GM12878 (cell line): ENCODE measurements at regions not wholly inside any gene's neighbourhood (a gene's known extent, or its start where the extent isn't known, plus 50 kb on each side); places are given as distances from the start of the nearest gene placed in this dataset.

Experiments used
- ATAC-seq: fragments of 200-7000 bp; cut with Tn5 transposase; 3 replicates; pipeline ENCODE4 v1.9.1; 2020; ENCODE audit warnings: mild to moderate bottlenecking, moderate library complexity
- BruUV-seq: library from RNA; stranded (reverse); fragments of 400-500 nt; replicated peaks from 2 replicates; lab custom pipeline; 2021; lab: Mats Ljungman, UMichigan
- CTCF ChIA-PET: fragments of 300-600 bp; sonication (Branson Sonifier 250); formaldehyde crosslinking; extraction: SDS; loops from one replicate; lab custom pipeline; 2021; ENCODE audit warnings: inconsistent platforms; lab: Yijun Ruan, JAX
- POLR2A ChIA-PET: fragments of 350-600 bp; formaldehyde crosslinking; extraction: SDS; loops from one replicate; lab custom pipeline; 2021; ENCODE audit warnings: inconsistent platforms; lab: Charles Lee
- RAD21 ChIA-PET: fragments of 300-600 bp; sonication (Branson Sonifier 250); formaldehyde crosslinking; loops from one replicate; lab custom pipeline; 2023; ENCODE audit warnings: antibody characterized with exemption; ENCODE audit not compliant: unreplicated experiment; lab: Charles Lee
- SMC1A ChIA-PET: fragments of 300-600 bp; sonication (Branson Sonifier 250); formaldehyde crosslinking; loops from one replicate; lab custom pipeline; 2023; ENCODE audit not compliant: unreplicated experiment, uncharacterized antibody; lab: Charles Lee
- DNase-seq: peaks from one replicate; pipeline ENCODE4 v3.0.0-alpha.2; 2011; ENCODE audit warnings: low read depth, low spot score
- FAIRE-seq: peaks from 3 replicates; lab custom pipeline; 2011; peaks lifted over from hg19 to GRCh38; lab: Jason Lieb, UNC
- H2AFZ ChIP-seq: 2 replicates; pipeline ENCODE4 v1.6.0; 2011; ENCODE audit warnings: low read depth, low read length, control low read depth; ENCODE audit not compliant: control insufficient read depth
- H3K27ac ChIP-seq: 2 replicates; pipeline ENCODE4 v1.5.1; 2011; ENCODE audit warnings: control low read depth; ENCODE audit not compliant: control insufficient read depth, insufficient read depth
- H3K27me3 ChIP-seq, 2 experiments: replicated peaks in 1 of 2; 2 replicates each; pipeline versions ENCODE4 v1.6.0 to v1.6.1; 2011; ENCODE audit warnings: low read length in 1 of 2; ENCODE audit not compliant: control insufficient read depth in 2 of 2, insufficient read depth in 2 of 2
- H3K36me3 ChIP-seq, 2 experiments: 2 replicates each; pipeline ENCODE4 v1.5.1; 2011; ENCODE audit warnings: low read length in 1 of 2; ENCODE audit not compliant: control insufficient read depth in 2 of 2, insufficient read depth in 2 of 2
- H3K4me1 ChIP-seq: 2 replicates; pipeline ENCODE4 v1.6.1; 2011; ENCODE audit warnings: mild to moderate bottlenecking, low read length, moderate library complexity, mixed read lengths; ENCODE audit not compliant: control insufficient read depth, insufficient read depth
- H3K4me2 ChIP-seq: 2 replicates; pipeline ENCODE4 v1.6.0; 2011; ENCODE audit warnings: control low read depth; ENCODE audit not compliant: control insufficient read depth, insufficient read depth
- H3K4me3 ChIP-seq: fragments of 200-600 bp; sonication (generic); 2 replicates; pipeline ENCODE4 v1.5.1; 2016
- H3K79me2 ChIP-seq: 2 replicates; pipeline ENCODE4 v1.6.0; 2011; ENCODE audit warnings: low read length; ENCODE audit not compliant: control insufficient read depth, insufficient read depth
- H3K9ac ChIP-seq: 2 replicates; pipeline ENCODE4 v1.8.0; 2011; ENCODE audit warnings: low read length, control low read depth, mixed read lengths; ENCODE audit not compliant: control insufficient read depth, insufficient read depth
- H3K9me3 ChIP-seq: replicated peaks from 3 replicates; pipeline ENCODE4 v1.5.1; 2011; ENCODE audit warnings: mild to moderate bottlenecking, low read length; ENCODE audit not compliant: control insufficient read depth, insufficient read depth
- H4K20me1 ChIP-seq: 2 replicates; pipeline ENCODE4 v1.6.0; 2011; ENCODE audit not compliant: control insufficient read depth, insufficient read depth
- ASH2L ChIP-seq: fragments of 300-600, 200-600 bp; sonication (generic); IDR thresholded peaks from 2 replicates; pipeline ENCODE4 v1.6.1; 2017; ENCODE audit warnings: low read depth, mild to moderate bottlenecking, borderline replicate concordance
- IKZF2 ChIP-seq, 2 experiments: fragments of 450-650 bp; IDR thresholded peaks; 2 replicates each; pipeline ENCODE4 v1.6.1; 2017; ENCODE audit warnings: mild to moderate bottlenecking in 2 of 2, moderate library complexity in 2 of 2
- NBN ChIP-seq: fragments of 450-650 bp; IDR thresholded peaks from 2 replicates; pipeline ENCODE4 v1.6.1; 2016
- NR2F1 ChIP-seq: fragments of 450-650 bp; conservative IDR thresholded peaks from 2 replicates; pipeline ENCODE4 v1.6.1; 2017; ENCODE audit warnings: mild to moderate bottlenecking
- SMAD5 ChIP-seq: IDR thresholded peaks from 2 replicates; pipeline ENCODE4 v1.6.1; 2016; ENCODE audit warnings: antibody characterized with exemption, low read depth
- SUPT20H ChIP-seq: IDR thresholded peaks from 2 replicates; pipeline ENCODE4 v1.6.1; 2011; ENCODE audit warnings: low read depth, mild to moderate bottlenecking, low read length, moderate library complexity, borderline replicate concordance; ENCODE audit not compliant: control insufficient read depth
- WRNIP1 ChIP-seq: IDR thresholded peaks from 2 replicates; pipeline ENCODE4 v1.6.1; 2011; ENCODE audit warnings: low read depth, low read length, improper control_type of control experiment, borderline replicate concordance
- ZNF384 ChIP-seq: IDR thresholded peaks from 2 replicates; pipeline ENCODE4 v1.6.1; 2012; ENCODE audit warnings: low read depth, mild to moderate bottlenecking, low read length, improper control_type of control experiment, borderline replicate concordance
- WGBS: methylation state at CpG from one replicate; pipeline ENCODE4 v1.1.6; 2016; ENCODE audit warnings: low lambda C conversion rate; ENCODE audit not compliant: insufficient replicate concordance, insufficient coverage; ENCODE audit errors: missing lambda C conversion rate; 5-methylcytosine and 5-hydroxymethylcytosine counted together
- in situ Hi-C: fragments of 300-500 bp; cut with MboI; formaldehyde crosslinking; loops from 9 replicates; pipeline ENCODE4 v1.14.3; 2018; ENCODE audit warnings: mixed read lengths
- intact Hi-C: fragments of 100-400 bp; cut with micrococcal nuclease; formaldehyde crosslinking; loops from one replicate; pipeline ENCODE4 v1.14.2; 2022; ENCODE audit not compliant: unreplicated experiment
- TF ChIP-seq, protein P1 (sequence below): IDR thresholded peaks from 2 replicates; pipeline ENCODE4 v1.6.1; 2012; ENCODE audit warnings: low read depth, low read length, improper control_type of control experiment
- TF ChIP-seq, protein P2 (sequence below): IDR thresholded peaks from 2 replicates; pipeline ENCODE4 v1.6.1; 2012; ENCODE audit warnings: low read depth, low read length, improper control_type of control experiment
- TF ChIP-seq, protein P3 (sequence below): IDR thresholded peaks from 2 replicates; pipeline ENCODE4 v1.6.1; 2011; ENCODE audit warnings: borderline replicate concordance, low read depth, mild to moderate bottlenecking, moderate library complexity, mixed read lengths, low read length; ENCODE audit not compliant: insufficient read depth; ENCODE audit errors: extremely low read length

DNA sequence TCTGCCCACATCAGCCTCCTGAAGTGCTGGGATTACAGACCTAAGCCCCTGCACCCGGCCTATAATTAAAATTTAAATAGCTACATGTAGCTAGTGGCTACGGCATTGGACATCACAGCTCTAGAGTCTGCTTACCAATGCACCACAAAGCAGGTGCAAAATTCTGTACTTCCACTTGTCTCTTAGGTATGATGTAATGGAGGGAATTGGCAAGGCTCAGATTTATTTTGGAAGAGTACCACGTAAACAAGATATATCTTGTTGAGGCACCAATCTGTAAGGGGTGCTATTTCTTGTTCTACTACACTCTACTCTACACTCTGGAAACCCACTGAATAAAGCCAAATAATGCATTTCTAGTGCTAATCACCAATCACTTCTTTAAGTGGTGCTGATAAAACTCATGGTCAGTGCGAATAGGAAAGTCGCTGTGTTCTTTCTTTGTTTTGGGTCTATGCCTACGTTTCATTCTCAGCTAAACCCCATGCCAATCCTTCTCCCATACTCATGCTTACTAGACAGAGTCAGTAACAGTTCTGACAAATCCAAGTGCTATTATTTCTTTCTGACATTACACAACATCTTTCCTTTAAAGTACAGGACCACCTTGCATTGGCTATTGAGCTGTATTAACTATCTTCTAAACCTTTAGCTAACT, 92.3 kb downstream of the GC start:
- no peaks in the 10 kb centered on the region for H3K27me3 ChIP-seq

More for the DNA sequence above, 92.3 kb downstream of the GC start:
- Histone ChIP-seq H3K27ac (no peak overlapping the region), H3K4me2 (no peak overlapping the region), H4K20me1 (no peaks in the 10 kb centered on the region), H3K4me3 (no peak overlapping the region), H3K4me1 (no peaks in the 10 kb centered on the region), H3K9ac (no peak overlapping the region), H3K9me3 (no peaks in the 10 kb centered on the region), H2AFZ (no peak overlapping the region), H3K79me2 (no peaks in the 10 kb centered on the region), H3K36me3 (no peaks in the 10 kb centered on the region)
- 40% methylated on average over 6 of the region's 6 CpGs for WGBS
- CTCF ChIA-PET, result no interaction called here
- FAIRE-seq (no peak), ATAC-seq (no peak), DNase-seq (no peak)
- RAD21 ChIA-PET, result no interaction called here
- intact Hi-C loops, result no loop called here
- TF ChIP-seq SUPT20H (no peak), SMAD5 (no peak), NBN (no peak), ASH2L (no peak), WRNIP1 (no peak), IKZF2 (IDR thresholded peaks at IDR 0.05) (no peak), ZNF384 (no peak), NR2F1 (no peak)
- TF ChIP-seq, protein P1, sequence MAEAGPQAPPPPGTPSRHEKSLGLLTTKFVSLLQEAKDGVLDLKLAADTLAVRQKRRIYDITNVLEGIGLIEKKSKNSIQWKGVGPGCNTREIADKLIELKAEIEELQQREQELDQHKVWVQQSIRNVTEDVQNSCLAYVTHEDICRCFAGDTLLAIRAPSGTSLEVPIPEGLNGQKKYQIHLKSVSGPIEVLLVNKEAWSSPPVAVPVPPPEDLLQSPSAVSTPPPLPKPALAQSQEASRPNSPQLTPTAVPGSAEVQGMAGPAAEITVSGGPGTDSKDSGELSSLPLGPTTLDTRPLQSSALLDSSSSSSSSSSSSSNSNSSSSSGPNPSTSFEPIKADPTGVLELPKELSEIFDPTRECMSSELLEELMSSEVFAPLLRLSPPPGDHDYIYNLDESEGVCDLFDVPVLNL, result no peak
- TF ChIP-seq, protein P2, sequence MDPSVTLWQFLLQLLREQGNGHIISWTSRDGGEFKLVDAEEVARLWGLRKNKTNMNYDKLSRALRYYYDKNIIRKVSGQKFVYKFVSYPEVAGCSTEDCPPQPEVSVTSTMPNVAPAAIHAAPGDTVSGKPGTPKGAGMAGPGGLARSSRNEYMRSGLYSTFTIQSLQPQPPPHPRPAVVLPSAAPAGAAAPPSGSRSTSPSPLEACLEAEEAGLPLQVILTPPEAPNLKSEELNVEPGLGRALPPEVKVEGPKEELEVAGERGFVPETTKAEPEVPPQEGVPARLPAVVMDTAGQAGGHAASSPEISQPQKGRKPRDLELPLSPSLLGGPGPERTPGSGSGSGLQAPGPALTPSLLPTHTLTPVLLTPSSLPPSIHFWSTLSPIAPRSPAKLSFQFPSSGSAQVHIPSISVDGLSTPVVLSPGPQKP, result no peak
- TF ChIP-seq, protein P3, sequence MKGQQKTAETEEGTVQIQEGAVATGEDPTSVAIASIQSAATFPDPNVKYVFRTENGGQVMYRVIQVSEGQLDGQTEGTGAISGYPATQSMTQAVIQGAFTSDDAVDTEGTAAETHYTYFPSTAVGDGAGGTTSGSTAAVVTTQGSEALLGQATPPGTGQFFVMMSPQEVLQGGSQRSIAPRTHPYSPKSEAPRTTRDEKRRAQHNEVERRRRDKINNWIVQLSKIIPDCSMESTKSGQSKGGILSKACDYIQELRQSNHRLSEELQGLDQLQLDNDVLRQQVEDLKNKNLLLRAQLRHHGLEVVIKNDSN, result no peak
- in situ Hi-C loops, result no loop called here
- POLR2A ChIA-PET, result no interaction called here
- SMC1A ChIA-PET, result interaction anchor here (1.0 kb wide), 1 partner anchor 20 kb away, joined by 3 read pairs; no protein-coding TSS in a partner anchor
- no TSS peak for BruUV-seq
